Effector CD4-positive, alpha-beta T cell (primary cell): ENCODE measurements at regions not wholly inside any gene's neighbourhood (a gene's known extent, or its start where the extent isn't known, plus 50 kb on each side); places are given as distances from the start of the nearest gene placed in this dataset.

ENCODE experiments used
- DNase-seq: peaks from one replicate; pipeline ENCODE4 v3.0.0-alpha.2; 2020

DNA sequence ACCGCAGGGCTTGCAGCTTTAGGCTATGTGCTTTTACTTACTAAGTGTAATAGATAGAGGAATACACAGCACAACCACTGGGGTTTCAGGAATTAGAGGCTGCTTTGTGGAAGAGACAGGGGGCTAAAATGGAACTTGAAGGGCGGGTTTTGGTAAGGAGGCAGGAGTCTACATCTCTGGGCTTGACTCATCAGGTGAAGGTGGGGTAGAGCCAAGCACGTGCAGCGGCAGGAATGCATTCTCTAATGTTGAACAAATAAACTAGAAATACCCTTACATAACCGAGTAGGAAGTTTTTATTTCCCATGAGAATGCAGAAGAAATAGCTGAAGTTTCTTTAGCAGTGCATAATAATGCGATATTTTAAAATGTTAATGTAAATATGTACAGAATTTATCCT, 673.8 kb upstream of the SALL3 start:
- no peak for DNase-seq

DNA sequence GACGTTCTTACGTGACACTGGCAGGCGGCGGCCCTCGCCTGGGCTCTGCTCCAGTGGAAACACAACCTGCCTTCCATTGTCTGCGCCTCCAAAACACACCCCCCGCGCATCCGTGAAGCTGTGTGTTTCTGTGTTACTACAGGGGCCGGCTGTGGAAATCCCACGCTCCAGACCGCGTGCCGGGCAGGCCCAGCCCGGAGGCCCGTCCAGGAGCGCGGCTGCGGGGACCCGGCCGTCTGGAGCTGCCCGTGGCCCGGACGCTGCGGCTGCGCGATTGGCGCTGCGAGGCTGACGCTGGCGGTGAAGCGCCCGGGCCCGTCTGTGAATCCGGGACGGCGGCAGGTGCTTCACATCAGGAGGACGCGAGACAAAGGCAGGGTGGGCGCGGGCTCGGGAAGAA, 670.3 kb upstream of the SALL3 start:
- no peak for DNase-seq

DNA sequence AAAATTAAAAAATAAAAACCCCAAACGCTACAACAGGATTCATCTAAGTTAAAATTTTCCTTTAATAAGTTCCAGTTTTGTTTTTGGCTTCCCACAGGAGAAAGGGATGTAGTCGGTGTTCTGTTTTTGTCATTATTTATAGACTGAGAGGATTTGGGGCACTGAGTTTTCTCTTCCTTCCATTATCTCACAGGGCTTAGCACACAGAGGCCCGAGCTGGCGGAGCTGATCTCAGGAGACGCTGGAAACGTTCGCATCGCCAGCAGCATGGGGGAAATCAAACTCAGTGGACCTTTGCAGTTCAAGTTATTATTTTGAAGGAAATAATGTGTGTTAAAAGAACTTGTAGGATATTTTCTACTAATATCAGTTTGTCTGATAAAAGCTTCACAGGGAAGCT, 669.7 kb upstream of the SALL3 start:
- DNase-seq, result no peak

DNA sequence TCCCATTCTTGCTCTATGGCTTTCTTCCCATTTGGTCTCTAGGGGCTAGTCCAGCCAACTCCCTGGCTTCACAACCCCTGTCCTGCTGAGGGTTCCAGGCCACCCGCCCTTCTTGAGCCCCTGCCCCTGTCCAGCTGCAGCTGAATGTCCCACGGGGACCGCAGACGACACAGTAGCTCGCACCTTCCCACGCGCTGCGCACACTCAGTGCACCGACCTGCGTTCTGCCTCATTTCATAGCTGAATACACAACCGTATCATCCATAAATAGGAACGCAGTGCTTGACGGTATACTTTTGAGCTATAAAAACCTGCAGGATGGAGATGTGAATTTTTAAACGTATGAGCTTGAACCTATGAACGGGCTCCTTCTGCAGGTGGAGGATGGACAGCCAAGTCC, 660.4 kb upstream of the SALL3 start:
- DNase-seq, result no peak

DNA sequence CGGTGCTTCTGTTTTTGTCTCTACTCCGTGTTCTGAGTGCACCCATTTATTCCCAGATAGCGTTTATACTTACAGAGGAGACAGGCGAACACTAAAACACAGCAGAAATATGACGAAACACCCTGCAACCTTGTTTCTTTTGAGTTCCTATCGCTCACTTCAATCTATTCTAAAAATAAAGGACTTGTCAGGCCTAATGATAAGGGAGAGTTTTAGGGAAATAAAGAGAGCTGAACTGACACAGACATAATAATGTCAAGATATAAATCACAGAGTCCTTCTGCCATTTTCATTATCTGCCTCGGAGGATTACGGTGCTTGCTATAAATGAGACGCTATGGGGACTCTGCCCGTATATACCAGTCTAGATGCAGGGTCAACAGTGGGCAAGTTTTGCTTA, 659.7 kb upstream of the SALL3 start:
- DNase-seq, result no peak

DNA sequence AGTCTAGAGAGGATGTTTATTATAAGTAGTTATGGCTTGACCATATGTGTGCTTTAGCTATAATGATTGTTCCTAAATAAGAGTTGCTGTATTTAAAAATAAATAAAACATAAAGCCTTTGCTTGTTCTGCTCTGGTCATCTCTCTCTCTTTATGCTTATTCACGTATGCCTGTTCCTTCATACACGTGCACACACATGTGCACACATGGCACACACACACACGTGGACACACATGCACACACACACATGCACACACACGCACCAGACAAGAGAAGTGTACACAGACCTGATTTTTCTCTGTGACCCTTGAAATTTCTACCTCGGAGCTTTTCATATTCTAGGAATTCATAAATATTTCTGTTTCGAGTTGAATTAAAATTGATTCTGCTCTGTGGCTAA, 658.2 kb upstream of the SALL3 start:
- DNase-seq, result no peak

DNA sequence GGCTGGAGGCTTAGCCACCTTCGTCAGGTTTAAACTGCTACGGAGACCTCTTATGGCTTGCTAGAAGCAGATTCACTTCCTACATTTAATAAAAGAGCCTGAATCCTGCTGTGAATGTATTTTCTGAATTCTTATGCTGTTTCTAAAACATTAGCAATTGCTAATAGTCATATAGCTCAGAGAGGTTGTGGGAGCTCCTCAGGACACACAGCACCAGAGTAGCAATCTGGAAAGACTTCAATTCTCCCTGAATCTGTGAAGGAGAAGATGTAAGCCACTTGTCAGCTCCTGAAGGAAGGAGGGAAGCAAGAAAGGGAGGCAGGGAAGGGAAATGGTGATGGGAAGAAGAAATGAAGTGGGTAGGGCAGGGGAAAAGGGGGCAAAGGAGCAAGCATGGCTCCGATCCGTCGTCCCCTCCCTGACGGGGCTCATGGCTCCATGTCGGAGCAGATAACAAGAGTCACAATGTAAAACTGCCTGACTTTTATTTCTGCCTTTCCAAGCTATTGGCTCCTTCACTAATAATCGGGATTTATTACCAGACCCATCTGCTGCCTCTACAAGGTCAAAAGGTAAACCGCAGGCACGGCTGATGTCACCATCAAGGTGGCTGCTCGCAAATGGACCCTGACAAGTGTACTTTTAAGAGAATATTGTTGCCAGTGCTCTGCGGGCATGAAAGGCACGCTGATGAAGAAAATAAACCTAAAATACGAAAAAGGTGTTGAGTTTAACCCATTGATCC, 656.0 kb upstream of the SALL3 start:
- DNase-seq, result no peak

DNA sequence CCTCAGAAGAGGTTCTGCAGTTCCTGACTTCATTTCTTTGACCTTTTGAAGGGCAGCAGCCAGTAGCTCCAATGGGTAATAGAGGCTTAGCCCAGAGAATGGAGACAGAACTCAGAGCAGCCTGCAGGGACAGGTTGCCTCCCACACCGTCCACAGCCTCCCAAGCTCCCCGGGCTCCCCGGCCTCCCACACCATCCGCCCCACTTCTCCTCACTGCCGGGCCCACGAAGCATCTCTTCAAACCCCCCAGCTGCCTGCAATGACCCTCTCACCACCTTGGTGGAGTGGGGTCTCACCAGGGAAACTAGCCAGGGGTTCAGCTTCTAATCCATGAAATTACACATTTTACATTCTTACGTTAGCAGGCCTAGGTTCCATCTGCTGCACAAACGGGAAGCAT, 652.0 kb upstream of the SALL3 start:
- DNase-seq, result no peak

DNA sequence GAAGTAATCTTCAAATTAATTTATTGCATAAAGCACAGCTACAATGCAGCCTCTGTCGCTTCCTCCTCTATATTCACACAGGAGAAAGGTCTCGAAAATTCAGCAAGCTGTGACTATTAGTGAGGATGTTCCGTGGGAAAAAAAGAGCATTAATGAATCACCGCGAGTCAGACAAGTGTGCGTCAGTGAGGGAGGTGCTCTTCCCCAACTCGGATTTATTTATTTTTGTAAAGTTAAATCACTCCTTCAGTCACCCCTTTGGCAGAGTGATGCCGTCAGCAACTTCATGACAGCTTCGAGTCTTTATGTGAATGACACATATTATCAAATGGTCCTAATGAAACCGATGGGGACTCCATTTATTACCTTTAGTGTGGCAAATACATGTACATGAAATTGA, 648.9 kb upstream of the SALL3 start:
- DNase-seq, result no peak

DNA sequence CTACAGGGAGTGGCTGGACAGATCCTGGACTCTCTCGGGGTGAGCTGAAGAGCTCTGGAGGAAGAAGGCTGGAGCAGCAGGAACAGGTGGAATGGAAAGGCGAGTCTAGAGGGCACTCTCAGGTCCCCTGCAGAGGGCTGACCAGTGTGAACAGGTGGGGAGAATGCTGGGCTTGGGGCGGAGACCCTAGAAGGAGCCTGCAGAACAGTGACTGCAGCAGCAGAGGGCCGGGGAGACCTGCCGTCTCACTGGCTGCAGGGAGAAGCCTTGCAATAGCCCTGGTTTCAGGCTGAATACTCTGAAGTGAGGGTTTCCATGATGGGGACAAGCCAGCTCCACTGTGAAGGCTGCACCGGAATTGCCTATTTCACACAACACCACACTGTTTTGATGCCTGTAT, 626.7 kb upstream of the SALL3 start:
- DNase-seq, result no peak

DNA sequence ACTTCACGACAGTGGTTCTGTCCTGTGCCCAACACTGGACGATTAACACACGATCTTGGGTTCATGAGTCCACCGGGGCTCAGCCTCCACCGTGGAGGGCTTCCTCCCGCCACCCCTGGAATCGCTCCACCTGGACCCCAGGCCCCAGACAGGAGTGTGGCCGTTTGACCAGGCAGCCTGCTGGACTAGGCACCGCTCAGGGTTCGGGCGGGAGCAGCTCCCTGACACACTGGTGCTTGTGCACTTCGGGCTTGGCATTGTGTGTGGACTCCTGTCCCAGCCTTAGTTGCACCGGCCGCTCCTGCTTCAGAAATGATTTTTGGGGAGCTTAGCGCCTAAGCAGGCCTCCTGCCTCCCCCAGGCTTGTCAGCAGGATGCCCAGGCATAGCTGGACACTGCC, 617.4 kb upstream of the SALL3 start:
- DNase-seq, result no peak

DNA sequence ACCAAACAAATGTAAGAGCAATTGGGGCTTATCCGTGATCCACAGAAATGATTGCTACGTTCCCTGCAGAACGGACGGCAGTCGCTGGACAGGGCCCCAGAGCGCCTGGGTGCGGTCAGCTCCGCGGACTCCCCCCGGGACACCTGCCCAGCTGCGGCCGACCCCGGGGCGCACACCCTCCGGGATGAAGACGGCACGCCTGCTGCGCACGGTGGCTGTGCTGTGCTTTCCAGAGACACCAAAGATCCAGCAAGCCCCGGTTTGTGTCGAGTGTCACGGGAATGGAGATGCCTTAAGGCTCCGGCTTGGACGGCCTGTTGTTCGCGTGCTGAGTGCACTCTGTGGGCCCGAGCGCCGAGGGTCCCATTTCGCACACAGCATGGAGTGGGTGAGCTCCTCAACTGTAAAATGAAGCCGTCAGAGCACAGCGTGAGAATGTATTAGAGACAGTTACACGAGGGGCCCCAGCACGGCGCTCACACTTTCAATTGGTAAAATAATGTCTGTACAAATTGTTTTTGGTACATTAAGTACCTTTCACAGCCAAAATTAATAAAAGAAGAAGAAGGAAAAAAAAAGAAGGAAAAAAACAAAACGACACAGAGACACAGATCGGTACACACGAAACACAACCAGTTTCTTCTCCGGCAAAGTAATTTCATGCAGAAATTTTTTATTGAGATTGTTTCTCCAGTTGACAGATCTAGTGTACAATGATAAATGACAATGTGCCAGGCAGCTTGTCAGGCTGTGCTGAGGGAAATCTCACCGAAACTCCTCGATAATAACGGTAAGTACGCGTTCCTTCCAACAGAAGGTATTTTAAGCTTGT, 615.8 kb upstream of the SALL3 start:
- DNase-seq, result no peak

DNA sequence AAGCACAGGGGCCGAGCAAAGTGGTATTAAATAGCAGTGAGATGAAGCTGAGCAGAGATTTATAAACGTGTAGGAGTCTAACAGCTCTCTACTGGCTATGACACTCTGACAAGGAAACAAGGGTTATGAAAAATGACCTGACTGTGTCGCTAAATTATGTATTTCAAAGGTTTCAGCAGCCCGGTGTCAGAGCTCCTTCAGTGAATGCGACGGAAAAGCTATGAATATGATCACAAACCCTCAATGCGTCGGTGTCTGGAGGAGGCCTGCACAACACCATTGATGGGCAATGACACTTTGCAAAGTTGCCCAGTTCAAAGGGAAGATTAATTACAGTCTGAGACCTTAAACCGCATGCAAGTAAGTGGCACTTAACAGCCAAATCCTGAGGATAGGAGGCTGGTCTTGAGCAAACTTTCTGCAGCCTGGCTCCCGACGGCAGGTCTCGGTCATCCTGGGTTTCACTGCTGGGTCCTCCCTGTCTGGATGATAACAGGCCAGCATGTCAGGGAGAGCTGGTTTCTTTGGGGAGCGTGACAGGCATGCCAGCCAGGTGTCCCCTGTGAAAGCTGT, 615.1 kb upstream of the SALL3 start:
- no peak for DNase-seq

DNA sequence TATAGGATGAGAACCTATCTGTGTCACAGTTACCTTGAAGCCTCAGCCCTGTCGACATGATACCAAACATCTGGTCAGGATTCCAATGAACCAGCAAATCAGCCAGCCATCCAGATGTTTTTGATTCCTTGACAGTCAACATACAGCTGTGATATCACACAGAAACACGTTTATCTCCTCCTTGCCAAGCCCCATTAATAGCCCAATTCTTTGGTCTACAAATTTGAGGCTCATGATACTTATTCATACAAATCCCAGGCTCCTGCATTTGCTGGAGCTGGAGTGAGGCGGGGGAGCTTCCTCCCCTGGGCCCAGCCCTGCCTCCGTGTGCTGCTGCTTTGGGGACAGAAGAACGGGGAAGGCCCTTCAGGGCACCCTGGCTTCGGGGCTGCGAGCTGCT, 611.6 kb upstream of the SALL3 start:
- no peak for DNase-seq

DNA sequence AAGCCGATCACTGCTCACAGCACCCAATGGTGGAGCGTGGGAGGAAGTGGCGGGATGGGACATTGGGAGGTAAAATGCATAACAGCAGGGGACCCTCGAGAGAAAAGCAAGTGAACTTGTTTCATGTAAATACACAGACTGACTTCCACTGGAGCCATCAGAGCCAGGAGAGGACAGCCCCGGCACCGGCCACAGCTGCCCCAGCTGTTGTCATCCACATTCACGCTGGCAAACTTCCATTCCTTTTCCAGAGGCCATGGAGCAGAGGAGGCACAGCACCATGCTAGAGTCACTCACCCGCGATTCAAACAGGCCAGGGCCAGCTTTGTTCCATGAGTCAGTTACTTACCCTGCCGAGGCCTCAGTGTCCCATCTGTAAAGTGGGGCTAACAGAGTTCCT, 610.9 kb upstream of the SALL3 start:
- no peak for DNase-seq

DNA sequence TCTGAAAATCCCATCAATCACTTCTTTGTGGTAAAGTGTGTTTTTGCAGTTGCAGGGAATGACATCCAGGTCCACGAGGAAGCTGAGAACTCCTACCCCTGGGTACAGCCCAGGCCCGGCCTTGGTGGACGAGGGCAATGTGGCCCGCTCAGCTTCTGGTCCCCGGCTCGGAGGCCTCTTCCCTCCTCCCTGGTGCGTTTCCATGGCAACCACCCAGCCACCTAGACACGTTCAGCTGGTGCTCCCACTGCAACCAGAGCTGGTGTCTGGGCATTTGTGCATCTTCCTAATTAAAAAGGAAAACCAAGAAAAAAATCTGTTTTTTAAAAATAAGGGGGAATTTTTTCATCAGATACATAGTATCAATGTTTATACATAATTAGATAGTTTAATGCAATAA, 603.6 kb upstream of the SALL3 start:
- DNase-seq, result no peak

DNA sequence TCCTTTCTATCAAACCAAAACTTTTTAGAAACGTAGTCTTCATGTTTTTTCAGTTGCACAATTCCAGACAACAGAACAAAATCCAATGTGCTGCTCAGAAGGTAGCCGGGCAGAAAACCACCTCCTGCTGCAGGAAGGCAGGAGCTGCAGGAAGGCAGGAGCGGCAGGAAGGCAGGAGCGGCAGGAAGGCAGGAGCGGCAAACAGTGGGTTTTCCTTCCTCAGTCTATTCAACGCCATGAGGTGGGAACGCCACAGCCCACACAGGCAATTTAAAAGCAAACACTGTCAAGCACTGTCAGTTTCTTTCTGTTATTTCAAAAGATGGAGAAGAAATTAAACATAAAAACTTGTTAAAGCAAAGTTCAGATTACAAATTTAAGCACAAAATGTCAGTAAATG, 601.2 kb upstream of the SALL3 start:
- no peak for DNase-seq

DNA sequence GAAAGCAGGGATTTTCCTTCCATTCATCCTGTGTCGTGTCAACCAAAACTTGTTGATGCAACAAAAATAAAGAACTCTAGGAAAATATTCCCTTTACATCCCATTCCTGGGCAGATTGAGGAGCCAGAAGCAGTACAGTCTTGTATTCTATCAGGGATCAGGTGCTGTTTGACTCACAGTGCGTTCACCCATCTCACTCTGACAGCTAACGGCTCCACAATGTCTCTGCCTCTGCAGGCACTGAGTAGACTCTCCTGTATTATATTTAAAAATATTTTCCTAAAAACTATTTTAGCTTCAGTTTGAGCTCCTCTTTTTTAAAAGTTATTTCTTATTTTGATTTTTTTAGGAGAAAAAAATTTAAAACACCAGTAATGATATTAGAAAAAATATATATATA, 600.6 kb upstream of the SALL3 start:
- no peak for DNase-seq

DNA sequence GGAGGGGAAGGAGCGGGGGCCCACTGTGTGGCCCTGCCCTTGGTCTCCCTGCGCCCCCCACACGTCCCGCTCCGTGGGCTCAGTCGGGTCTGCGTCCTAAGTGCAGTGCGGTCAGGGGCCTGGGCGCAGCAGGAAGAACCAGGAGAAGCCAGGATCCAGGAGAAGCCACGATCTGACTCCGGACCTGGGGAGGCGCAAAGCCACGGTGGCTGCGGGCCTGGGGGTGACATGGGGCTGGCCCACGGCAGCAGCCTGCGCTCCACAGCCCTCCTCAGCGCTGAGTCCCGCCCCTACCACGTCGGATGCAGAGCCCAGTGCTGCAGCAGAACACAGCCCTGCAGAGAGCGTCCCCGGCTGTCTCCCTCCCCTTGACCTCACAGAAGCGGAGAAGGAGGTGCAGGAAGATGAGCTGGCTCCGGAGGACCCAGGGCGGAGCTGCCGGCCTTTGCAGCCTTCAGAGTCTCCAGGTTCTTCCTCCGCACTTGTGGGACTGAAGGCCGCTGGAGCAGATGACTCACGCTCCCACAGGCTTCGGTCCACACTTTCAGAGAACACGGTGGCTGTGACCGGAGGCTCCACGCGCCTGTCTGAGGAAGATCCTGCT, 589.2 kb upstream of the SALL3 start:
- DNase-seq, result no peak

DNA sequence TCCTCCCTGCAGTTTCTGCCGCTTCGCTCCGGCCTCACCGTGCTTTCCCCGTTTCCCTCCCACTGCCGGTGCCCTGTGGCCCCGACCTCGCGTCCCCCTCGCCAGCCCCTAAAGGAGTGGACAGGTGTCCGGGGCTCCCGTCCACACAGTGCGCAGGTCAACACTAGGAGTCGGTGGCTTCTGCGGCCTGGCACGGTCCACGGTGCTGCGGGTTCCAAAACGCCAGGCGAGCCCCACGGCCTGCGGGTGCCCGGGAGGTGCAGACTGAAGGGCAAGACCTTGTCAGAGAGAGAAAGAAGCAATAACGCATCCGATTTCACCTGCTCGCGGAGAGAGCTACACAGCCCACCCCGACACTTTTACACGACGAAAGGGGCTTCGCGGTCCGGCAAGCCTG, 588.7 kb upstream of the SALL3 start:
- DNase-seq, result no peak

DNA sequence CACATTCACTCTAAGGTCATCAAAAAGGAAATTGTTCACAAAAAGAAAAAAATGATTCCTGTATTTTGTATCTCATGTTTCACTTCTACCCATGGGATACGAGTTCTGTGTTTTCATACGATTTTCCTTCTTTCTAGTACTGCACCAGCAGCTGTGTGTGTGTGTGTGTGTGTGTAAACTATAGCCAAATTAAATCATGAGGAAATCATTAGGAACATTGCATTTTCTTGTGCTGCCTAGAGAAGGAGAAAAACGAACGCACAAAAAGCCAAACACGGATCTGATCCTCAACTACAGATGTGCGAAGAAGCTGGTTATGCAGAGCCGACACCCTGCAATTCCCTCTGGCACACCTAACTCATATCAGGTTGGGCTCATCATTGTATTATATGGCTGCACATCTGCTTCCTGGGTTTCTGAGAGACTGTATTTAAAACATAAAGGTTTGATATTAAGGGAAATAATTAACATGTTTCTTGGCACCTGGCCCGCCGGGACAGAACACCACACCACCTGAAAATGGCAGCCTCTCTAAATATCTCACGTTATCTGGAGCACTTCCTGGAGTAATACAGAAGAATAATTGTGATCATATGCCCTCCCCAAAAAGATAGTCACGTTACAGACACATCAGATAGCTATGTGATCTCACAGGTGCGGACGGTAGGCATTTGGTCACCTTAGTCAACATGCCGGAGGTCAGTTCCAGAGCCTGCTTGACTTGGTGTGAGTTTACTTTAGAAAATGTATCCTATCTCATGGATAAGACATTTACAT, 586.3 kb upstream of the SALL3 start:
- no peak for DNase-seq

DNA sequence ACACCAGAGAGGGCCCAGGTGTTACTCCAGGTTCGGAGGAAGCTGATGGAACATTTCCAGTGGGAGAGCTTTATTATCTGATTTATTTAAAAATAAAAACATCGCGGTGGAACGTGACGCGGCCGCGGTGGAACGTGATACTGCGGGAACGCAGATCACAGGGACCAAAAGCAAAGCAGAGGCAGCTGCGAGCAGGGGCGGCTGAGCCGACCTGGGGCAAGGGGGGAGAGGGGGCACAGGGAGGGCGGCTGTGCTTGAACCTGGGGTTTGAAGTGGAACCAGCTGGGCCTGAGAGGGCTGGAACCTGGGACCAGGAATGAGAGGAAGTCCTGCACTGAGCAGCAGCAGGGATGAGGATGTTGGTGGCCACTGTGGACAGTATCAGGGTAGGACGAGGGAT, 583.5 kb upstream of the SALL3 start:
- no peak for DNase-seq

DNA sequence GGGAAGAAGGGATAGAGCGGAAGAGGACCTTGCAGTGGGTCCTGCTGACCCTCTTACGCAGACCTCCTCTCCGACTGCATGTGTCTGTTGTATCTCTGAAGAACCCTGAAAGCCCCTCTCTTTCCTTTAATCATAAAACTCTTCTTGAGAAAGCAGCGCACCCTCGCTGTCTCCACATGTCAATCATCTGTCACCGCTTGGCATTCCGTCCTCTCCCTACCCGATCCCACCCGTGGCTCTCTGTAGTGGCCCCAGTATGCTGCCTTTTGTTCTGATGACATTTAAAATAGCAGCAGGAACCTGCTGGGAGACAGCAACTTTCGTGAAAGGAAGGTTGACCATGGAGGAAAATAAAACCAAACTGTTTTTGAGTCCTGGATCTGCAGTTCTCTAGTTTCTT, 582.9 kb upstream of the SALL3 start:
- DNase-seq, result no peak
